ENCODE measurements at regions not wholly inside any gene's neighbourhood (a gene's known extent, or its start where the extent isn't known, plus 50 kb on each side); places are given as distances from the start of the nearest gene placed in this dataset.

GRCh38 chr3:145951441-145951840 is 209.5 kb downstream of the PLOD2 start:
- TF ChIP-seq, protein P1, sequence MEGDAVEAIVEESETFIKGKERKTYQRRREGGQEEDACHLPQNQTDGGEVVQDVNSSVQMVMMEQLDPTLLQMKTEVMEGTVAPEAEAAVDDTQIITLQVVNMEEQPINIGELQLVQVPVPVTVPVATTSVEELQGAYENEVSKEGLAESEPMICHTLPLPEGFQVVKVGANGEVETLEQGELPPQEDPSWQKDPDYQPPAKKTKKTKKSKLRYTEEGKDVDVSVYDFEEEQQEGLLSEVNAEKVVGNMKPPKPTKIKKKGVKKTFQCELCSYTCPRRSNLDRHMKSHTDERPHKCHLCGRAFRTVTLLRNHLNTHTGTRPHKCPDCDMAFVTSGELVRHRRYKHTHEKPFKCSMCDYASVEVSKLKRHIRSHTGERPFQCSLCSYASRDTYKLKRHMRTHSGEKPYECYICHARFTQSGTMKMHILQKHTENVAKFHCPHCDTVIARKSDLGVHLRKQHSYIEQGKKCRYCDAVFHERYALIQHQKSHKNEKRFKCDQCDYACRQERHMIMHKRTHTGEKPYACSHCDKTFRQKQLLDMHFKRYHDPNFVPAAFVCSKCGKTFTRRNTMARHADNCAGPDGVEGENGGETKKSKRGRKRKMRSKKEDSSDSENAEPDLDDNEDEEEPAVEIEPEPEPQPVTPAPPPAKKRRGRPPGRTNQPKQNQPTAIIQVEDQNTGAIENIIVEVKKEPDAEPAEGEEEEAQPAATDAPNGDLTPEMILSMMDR (IDR thresholded peaks at IDR 0.05) = no peak
- TF ChIP-seq POLR2A (IDR thresholded peaks at IDR 0.05) (no peak), POLR2AphosphoS5 (IDR thresholded peaks at IDR 0.05; ENCODE audit: insufficient read depth in 1 of 2, low read depth in 1 of 2) (no peak)
